EL (cell line): ENCODE measurements at regions not wholly inside any gene's neighbourhood (a gene's known extent, or its start where the extent isn't known, plus 50 kb on each side); places are given as distances from the start of the nearest gene placed in this dataset.
A peak's percentile ranks its signal among the peaks of the same experiment; 100 is the strongest.

ENCODE experiments used
- DNase-seq: peaks from one replicate; pipeline ENCODE4 v3.0.0-alpha.2; 2016

DNA sequence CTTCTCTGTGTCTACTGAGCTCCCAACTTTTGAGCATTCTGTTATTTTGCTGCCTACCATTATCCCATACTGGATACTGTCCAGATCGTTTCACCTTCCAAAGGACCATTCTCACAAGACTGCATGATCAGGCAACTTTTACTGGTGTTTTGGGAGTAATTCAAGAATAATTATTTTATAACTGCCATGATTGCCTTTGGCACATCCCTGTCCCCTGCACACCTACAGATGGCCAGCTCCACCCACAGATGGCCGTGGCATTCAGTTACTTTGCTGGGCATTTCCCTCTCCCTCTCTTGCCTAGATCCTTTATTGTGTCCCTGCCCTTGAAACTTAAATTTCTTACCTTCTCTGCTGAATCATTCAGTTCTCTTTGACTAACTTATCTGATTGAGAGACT, 263.9 kb downstream of the DIPK2A start:
- no peak for DNase-seq

GRCh38 chr3:144237351-144237750, 265.7 kb downstream of the DIPK2A start:
- no peak for DNase-seq

DNA sequence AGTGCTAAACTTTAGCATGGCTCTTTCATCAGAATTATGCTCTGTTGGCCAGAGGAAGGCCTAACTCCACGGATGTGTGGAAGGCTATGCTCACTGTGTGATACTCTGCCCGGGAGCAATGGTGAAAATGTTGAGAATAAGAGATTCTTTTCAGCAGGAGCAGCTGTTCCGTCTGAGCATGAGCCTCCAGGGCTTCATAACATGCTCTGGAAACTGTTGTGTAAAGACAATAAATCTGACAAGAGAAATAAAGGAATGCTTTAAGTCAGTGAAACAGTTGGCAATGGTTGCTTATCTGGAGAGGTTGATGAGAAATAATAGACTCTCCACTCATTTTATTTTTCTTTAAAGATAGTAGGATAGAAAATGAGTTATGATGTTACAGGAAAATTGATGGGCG, 269.8 kb downstream of the DIPK2A start:
- no peak for DNase-seq

- DNase-seq, result no peak
Measured at GRCh38 chr3:144242747-144243146, 271.1 kb downstream of the DIPK2A start.

DNA sequence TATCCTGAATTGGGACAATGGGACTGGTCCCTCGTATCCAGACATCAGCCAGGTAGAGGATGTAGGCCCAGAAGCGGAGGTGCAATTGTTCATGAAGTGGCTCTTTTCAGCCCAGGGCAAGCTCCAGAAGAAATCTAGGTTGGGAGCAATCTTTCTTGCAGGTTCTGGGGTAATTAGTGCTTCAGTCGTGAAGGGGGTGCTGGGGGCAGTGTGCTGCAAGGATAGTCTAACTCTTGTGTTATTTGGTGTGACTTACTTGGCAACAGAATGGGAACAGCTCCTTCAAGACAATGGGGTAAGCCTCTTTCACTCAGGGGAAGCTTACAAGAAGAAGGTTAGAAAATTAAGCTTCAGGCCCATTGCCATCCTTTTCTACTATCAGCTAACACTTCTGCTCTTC, 273.0 kb downstream of the DIPK2A start:
- DNase-seq, result no peak

- DNase-seq, result no peak
Measured at GRCh38 chr3:144252896-144253295, 281.3 kb downstream of the DIPK2A start.

DNA sequence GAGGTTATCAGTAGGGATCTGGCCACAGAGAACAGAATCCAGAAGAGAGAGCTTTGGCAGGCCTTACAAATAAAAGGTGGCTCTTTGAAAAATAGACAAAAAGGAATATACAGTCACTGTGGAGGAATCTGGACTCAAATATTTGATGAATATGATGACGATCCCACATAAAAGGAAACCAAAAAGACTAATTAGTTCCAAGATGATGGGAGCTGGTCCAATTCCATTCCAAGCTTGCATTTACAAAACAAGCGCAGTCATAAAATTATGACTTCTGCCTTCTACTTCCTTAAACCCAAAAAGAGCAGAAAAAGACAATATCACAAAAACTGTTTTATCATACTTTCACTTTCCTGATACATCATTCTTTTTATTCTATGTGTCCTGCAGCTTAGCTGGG, 285.8 kb downstream of the DIPK2A start:
- DNase-seq, result no peak

DNA sequence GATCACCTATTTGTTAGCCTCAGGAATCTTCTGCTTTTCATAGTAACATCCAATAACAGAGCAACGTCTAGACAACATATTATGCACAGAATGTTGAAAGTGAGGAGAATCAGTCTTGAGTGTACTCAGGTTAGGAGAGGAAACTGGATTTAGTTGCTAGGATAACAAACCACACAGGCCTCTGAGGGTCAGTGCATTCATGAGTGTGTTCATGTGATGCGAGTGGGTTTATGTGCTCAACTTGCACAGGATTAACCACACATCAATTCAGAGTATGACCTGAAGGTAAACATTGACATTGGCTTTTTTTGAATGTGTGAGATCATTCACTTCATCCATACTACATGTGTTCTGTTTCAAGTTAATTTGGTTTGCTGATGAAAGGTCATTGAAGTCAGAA, 287.6 kb downstream of the DIPK2A start:
- DNase-seq, result no peak

DNA sequence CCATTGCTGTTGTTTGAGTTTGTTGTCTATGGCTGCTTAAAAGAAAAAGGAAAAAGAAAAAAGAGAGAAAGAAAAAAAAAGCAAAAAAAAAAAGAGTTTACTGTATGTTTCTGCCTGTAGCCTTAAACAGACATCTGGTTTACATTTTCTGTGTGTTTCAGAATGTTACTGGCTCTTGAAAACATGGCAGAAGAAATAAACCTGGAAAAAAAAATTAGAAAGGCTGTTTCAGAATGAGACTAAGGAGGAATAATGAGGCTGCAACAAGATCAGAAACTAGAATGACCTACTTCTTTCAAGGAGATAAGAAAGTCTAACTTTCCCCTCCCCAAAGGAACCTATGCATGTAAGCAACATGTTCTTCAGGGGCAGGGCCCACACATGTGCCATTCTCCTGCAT, 292.1 kb downstream of the DIPK2A start:
- no peak for DNase-seq

DNA sequence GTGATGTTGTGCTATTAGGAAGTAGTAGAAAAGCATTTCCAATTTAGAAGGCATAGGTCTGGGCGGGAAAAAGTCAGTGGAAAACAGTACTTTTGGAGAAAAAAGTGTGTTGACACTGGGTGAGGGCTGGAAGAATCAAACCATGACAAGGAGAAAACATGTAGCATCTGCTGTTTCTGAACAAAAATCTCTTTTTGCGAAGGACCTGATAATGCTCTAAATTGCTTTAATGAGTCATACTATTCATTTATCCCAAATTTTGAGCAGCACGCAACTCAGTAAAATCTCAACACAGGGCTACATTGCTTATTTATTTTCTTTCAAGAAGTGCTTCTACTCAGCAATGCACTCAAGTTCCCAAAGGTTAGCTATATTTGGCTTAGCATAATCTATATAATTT, 292.7 kb downstream of the DIPK2A start:
- DNase-seq, result no peak

DNA sequence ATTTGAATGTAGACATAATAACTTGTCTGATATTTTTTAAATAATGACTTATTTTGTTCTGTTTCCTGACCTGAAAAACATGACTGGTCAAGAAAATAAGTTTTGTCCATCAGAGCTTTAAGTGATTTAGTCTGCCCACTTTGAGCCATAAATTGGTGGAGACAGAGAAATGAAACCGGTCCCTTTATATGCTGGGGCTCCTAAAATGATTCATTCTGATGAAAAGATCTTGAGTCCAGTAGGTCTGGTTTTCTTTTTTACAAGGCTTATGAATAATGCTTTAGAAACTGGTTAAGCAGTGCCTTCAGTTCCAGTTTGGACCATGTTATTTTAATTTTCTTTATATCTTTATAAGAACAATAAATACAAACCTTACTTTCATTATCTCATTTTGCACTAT, 293.2 kb downstream of the DIPK2A start:
- DNase-seq, result no peak

- DNase-seq, result no peak
Measured at GRCh38 chr3:144265542-144266100, 294.0 kb downstream of the DIPK2A start.

- no peak for DNase-seq
Measured at GRCh38 chr3:144270100-144270499, 298.5 kb downstream of the DIPK2A start.

DNA sequence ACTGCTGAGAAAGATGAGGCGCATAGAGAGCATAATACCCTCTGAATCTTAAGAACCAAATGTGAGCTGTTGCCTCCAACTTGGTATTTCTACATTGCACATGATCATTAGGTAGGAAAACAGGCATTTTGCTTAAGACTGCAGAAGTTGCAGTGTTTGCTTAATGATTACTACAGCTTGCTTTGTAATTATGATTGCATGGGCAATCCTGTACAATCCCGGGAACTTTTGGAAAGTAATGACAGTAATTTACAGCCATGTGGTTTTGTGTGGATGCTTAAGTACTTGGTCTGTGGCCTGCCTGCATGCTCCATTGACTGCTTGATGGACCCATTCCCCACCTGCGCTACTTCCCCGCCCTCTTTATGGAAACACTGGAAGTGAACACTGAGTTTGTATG, 301.1 kb downstream of the DIPK2A start:
- DNase-seq, result no peak

DNA sequence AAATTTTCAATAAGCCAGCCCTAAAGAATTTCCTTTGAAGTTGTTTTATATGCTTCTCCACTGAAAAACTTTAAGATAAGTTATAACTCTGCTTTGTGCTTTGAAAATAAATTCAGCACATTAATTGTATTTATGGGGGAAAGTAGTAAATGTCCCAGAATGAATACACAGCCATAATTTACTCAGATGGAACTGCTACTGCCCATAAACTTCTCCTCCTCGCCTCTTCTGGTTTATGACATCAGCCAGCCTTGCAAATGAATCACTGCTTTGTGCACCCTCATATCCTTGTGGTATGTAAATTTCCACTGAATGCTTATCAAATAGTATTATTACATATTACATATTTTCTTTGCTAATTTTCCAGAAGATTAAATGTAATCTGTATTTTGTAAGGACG, 302.0 kb downstream of the DIPK2A start:
- peak; percentile 18 for DNase-seq

- no peak for DNase-seq
Measured at GRCh38 chr3:144275005-144275404, 303.4 kb downstream of the DIPK2A start.

- DNase-seq, result no peak
Measured at GRCh38 chr3:144282313-144282712, 310.7 kb downstream of the DIPK2A start.

- no peak for DNase-seq
Measured at GRCh38 chr3:144286235-144286910, 314.8 kb downstream of the DIPK2A start.

DNA sequence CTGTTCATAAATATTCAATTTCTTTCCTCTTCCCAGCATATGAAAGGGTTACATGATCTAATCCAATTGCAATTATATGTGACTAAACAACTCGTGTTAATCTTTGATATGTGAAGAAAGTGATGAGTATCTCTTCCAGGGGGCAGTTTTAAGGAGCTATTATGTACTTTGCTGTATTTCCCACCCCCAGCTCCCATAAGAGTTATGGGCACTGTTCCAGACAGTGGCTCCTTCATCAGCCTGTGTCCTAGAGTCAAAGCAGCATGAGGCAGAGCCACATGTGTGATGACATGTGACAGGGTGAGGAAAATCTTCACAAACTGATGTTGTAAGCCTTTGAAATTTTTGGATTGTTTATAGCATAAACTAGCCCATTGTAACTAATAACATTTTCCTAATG, 315.4 kb downstream of the DIPK2A start:
- no peak for DNase-seq

DNA sequence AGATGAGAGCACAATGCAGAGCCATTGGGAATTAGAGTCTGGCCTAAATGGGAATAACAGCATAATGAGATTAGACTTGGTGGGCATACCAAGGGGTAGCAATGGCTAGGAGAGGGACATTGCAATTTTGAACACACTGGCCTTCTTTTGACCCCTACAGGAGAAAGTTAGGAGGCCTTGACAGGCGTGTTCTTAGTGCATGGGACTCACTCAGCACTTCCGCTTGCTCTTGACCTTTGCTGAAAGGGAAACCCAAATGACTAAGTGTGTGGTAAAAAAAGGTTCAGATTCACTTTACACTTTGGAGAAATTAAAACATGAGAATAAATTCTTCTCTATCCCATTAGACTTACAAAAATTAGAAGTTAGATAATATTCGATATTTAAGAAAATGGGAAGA, 317.4 kb downstream of the DIPK2A start:
- no peak for DNase-seq

DNA sequence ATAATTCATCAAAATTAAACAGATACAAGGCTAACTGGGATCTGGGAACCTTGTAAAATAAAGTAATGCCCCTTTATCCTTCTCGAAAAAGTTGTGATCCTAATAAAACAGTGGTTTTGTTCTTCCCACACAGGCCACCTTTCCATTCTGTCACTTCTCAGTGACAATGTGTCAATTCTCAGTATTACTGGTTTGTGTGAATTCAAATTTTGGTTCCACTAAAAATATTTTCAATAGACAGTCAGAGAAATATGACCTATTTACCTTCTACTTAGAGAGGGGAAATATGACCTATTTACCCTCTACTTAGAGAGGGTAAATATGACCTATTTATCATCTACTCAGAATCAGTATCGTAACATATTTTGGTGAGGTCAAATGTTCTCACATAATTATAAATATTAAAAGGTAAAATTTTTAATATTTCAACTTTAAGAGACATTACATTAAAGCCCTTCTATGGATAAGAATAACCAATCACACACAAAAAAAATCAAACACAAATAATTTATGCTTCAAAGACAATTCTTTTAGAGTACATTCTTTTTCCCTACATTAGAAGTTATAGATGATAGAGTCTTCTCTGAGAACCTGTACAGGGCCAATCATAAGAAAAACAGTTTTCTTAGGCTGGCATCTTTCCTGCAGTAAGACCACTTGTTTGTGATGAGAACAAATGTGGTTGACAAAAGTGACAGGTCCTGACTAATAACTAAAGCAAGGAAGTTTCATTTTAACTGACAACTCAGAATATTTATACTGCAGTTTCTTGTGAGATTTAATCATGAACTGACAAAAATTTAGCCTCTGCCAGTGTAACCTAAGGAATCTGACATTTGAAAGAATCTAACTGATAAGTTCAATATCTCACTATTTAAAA, 323.3 kb downstream of the DIPK2A start:
- no peak for DNase-seq

DNA sequence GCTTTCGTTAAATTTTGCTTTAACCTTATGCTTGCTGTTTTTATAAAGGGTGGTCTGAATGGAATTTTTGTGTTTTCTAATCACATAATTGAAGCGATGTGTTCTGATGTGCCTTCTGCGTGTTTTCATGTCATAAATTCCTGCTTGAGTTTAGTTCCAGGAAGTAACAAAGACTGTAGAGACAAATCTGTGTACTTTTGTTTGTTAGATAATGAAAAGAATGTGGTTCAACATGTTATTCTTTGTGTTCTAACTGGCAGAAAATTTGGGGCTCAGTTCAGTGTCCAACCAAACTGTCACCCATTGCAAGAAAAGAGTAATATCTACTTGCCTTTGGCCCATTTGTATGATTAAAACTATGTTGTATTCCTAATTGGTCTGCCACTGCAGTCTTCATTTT, 324.0 kb downstream of the DIPK2A start:
- no peak for DNase-seq

DNA sequence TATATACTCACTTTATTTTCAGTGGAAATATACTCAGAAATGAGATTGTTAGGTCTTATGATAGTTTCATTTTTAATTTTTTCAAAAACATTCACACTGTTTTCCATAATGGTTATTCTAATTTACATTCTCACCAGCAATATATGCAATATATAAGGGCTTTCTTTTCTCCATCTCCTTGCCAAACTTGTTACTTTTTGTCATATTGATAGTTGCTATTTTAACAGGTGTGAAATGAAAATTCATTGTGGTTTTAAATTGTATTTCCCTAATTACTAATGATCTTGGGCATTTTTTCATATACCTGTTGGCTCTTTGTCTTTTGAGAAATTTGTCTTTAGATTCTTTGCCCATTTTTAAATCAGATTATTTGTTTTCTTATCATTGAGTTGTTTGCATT, 325.2 kb downstream of the DIPK2A start:
- DNase-seq, result no peak

GRCh38 chr3:144301863-144302262, 330.2 kb downstream of the DIPK2A start:
- no peak for DNase-seq
